ENCODE measurements at regions not wholly inside any gene's neighbourhood (a gene's known extent, or its start where the extent isn't known, plus 50 kb on each side); places are given as distances from the start of the nearest gene placed in this dataset.

GRCh38 chr6:84409911-84410310, 182.5 kb upstream of the CEP162 start:
- ATAC-seq (no peak), FAIRE-seq (no peak), DNase-seq (ENCODE audit: low spot score) (no peak)
- Histone ChIP-seq H3K4me3 (replicated peaks in 1 of 3; ENCODE audit: insufficient read depth in 1 of 3, low read depth in 2 of 3, low read length in 3 of 3) (no peak overlapping the region), H3K36me3 (replicated peaks in 1 of 2; ENCODE audit: control insufficient read depth in 1 of 2, insufficient read depth in 2 of 2, low read length in 2 of 2) (no peaks in the 10 kb centered on the region), H3K9me3 (ENCODE audit: low read length) (no peaks in the 10 kb centered on the region), H3K4me2 (ENCODE audit: low read depth, low read length) (no peak overlapping the region), H3K9ac (ENCODE audit: insufficient read depth, low read depth, low read length) (no peak overlapping the region), H3K4me1 (ENCODE audit: insufficient read depth, low read length) (no peaks in the 10 kb centered on the region; the same call in 1 of the 2 replicates), H2AFZ (ENCODE audit: low read length) (no peak overlapping the region), H4K20me1 (ENCODE audit: insufficient read depth, low read length) (no peaks in the 10 kb centered on the region), H3K27ac (ENCODE audit: extremely low read length, insufficient read depth, low read length) (no peak overlapping the region), H3K79me2 (ENCODE audit: insufficient read depth, low read length) (no peaks in the 10 kb centered on the region), H3K27me3 (ENCODE audit: control insufficient read depth in 1 of 2, insufficient read depth in 2 of 2, low read length in 2 of 2) (no peaks in the 10 kb centered on the region)
- BruUV-seq (replicated peaks), result no TSS peak
- intact Hi-C loops (cut with micrococcal nuclease; ENCODE audit: unreplicated experiment) (no loop called here), in situ Hi-C loops (cut with HindIII; ENCODE audit: extremely low pct_ligation_motif_present, low pct_unique_long_range_greater_than_20kb) (no loop called here)
- ChIA-PET CTCF (ENCODE audit: low intra/inter-chr PET ratio, low total read pairs) (no interaction called here), POLR2A (no interaction called here)
- no peak for TF ChIP-seq ZNF10 (CRISPR knock-in tag; IDR thresholded peaks at IDR 0.05; ENCODE audit: borderline replicate concordance, low read depth)
- no peak for TF ChIP-seq TAF1 (CRISPR knock-in tag; IDR thresholded peaks at IDR 0.05)
- no peak for TF ChIP-seq ZNF142 (CRISPR knock-in tag; IDR thresholded peaks at IDR 0.05)
- no peak for TF ChIP-seq CENPX (CRISPR knock-in tag; IDR thresholded peaks at IDR 0.05)
- no peak for TF ChIP-seq ZSCAN21 (CRISPR knock-in tag; IDR thresholded peaks at IDR 0.05; ENCODE audit: borderline replicate concordance)
- no peak for TF ChIP-seq ZFP1 (CRISPR knock-in tag; IDR thresholded peaks at IDR 0.05)
- TF ChIP-seq ZBTB14 (CRISPR knock-in tag; IDR thresholded peaks at IDR 0.05), result no peak
- TF ChIP-seq PHF8 (CRISPR knock-in tag; IDR thresholded peaks at IDR 0.05), result no peak
- TF ChIP-seq ZNF484 (CRISPR knock-in tag; IDR thresholded peaks at IDR 0.05; ENCODE audit: borderline replicate concordance, low read depth), result no peak
- no peak for TF ChIP-seq ZNF275 (CRISPR knock-in tag; IDR thresholded peaks at IDR 0.05; ENCODE audit: borderline replicate concordance)
- TF ChIP-seq DRAP1 (CRISPR knock-in tag; IDR thresholded peaks at IDR 0.05), result no peak
- no peak for TF ChIP-seq MXD1 (CRISPR knock-in tag; IDR thresholded peaks at IDR 0.05)
- no peak for TF ChIP-seq BCL6 (CRISPR knock-in tag; IDR thresholded peaks at IDR 0.05)
- TF ChIP-seq FOSL1 (CRISPR knock-in tag; IDR thresholded peaks at IDR 0.05; ENCODE audit: borderline replicate concordance), result no peak
- no peak for TF ChIP-seq ARNTL (CRISPR knock-in tag; IDR thresholded peaks at IDR 0.05)
- no peak for TF ChIP-seq ZSCAN25 (CRISPR knock-in tag; IDR thresholded peaks at IDR 0.05)
- no peak for TF ChIP-seq ZSCAN29 (CRISPR knock-in tag; conservative IDR thresholded peaks at IDR 0.05)
- TF ChIP-seq STAG1 (CRISPR knock-in tag; IDR thresholded peaks at IDR 0.05), result no peak
- TF ChIP-seq GTF3A (CRISPR knock-in tag; conservative IDR thresholded peaks at IDR 0.05), result no peak
- 33% methylated on average over 1 of the region's 1 CpG for WGBS (ENCODE audit: low lambda C conversion rate)
